H1 (cell line): ENCODE measurements at regions not wholly inside any gene's neighbourhood (a gene's known extent, or its start where the extent isn't known, plus 50 kb on each side); places are given as distances from the start of the nearest gene placed in this dataset.

Experiments used
- CTCF ChIA-PET: fragments of 300-600 bp; sonication (Branson Sonifier 250); formaldehyde crosslinking; loops from one replicate; lab custom pipeline; 2021; ENCODE audit not compliant: partially characterized antibody; lab: Charles Lee
- POLR2A ChIA-PET: fragments of 300-600 bp; sonication (Branson Sonifier 250); formaldehyde crosslinking; loops from one replicate; lab custom pipeline; 2021; ENCODE audit warnings: inconsistent platforms; ENCODE audit not compliant: partially characterized antibody; lab: Charles Lee
- DNase-seq, 2 experiments: peaks; one replicate each; pipeline versions ENCODE4 v3.0.0 to v3.0.0-alpha.2; 2010 to 2022; ENCODE audit warnings: low spot score in 2 of 2, low read depth in 1 of 2, mixed read lengths in 1 of 2
- FAIRE-seq: peaks from 2 replicates; lab custom pipeline; 2011; peaks lifted over from hg19 to GRCh38; lab: Jason Lieb, UNC
- H2AFZ ChIP-seq: 2 replicates; pipeline ENCODE4 v1.8.1; 2012; ENCODE audit warnings: low read length, inconsistent platforms
- H2AK5ac ChIP-seq: 2 replicates; pipeline ENCODE4 v1.6.1; 2013; ENCODE audit warnings: low read depth, low read length
- H2BK120ac ChIP-seq: replicated peaks from 2 replicates; pipeline ENCODE3; 2013; ENCODE audit warnings: low read depth, low read length, inconsistent platforms
- H2BK12ac ChIP-seq: 2 replicates; pipeline ENCODE4 v1.6.1; 2013; ENCODE audit warnings: low read depth, low read length
- H2BK15ac ChIP-seq: 2 replicates; pipeline ENCODE4 v1.6.1; 2013; ENCODE audit warnings: low read length
- H2BK20ac ChIP-seq: 2 replicates; pipeline ENCODE4 v1.6.1; 2013; ENCODE audit warnings: low read length
- H2BK5ac ChIP-seq: 2 replicates; pipeline ENCODE4 v1.6.1; 2013; ENCODE audit warnings: low read depth, low read length
- H3K14ac ChIP-seq: 2 replicates; pipeline ENCODE4 v1.6.1; 2013; ENCODE audit warnings: inconsistent platforms; ENCODE audit not compliant: insufficient read length
- H3K18ac ChIP-seq: 2 replicates; pipeline ENCODE4 v1.6.1; 2013; ENCODE audit warnings: low read length; ENCODE audit errors: extremely low read depth
- H3K23ac ChIP-seq: 2 replicates; pipeline ENCODE4 v1.6.1; 2013; ENCODE audit warnings: inconsistent platforms; ENCODE audit not compliant: insufficient read length
- H3K23me2 ChIP-seq: 2 replicates; pipeline ENCODE4 v1.6.1; 2013; ENCODE audit warnings: low read depth, low read length
- H3K27ac ChIP-seq: 2 replicates; pipeline ENCODE4 v1.6.1; 2011; ENCODE audit warnings: low read depth, low read length, inconsistent platforms
- H3K27me3 ChIP-seq, 4 experiments: replicated peaks in 1 of 4; 1 replicate in 1 of 4; 2 replicates in 3 of 4; pipeline versions ENCODE4 v1.6.1 to v1.8.1; 2011 to 2013; ENCODE audit warnings: low read length in 3 of 4, mild to moderate bottlenecking in 3 of 4, inconsistent platforms in 2 of 4, mixed read lengths in 2 of 4, moderate library complexity in 1 of 4; ENCODE audit not compliant: control insufficient read depth in 3 of 4, insufficient read depth in 3 of 4; ENCODE audit errors: extremely low read depth in 1 of 4
- H3K36me3 ChIP-seq, 4 experiments: 2 replicates each; pipeline versions ENCODE4 v1.6.1 to v1.8.1; 2011 to 2013; ENCODE audit warnings: mild to moderate bottlenecking in 4 of 4, low read length in 3 of 4, moderate library complexity in 2 of 4, control low read depth in 1 of 4, inconsistent platforms in 1 of 4; ENCODE audit not compliant: insufficient read depth in 4 of 4, control insufficient read depth in 2 of 4
- H3K4ac ChIP-seq: replicated peaks from 2 replicates; pipeline ENCODE3; 2013; ENCODE audit warnings: low read length, low read depth, mixed read lengths, inconsistent platforms; ENCODE audit not compliant: insufficient read length
- H3K4me1 ChIP-seq, 4 experiments: replicated peaks in 1 of 4; 1 replicate in 1 of 4; 2 replicates in 3 of 4; pipeline versions ENCODE4 v1.6.1 to v1.8.1; 2011 to 2013; ENCODE audit warnings: low read length in 3 of 4, inconsistent platforms in 2 of 4, mixed read lengths in 1 of 4; ENCODE audit not compliant: insufficient read depth in 4 of 4, control insufficient read depth in 3 of 4
- H3K4me2 ChIP-seq, 2 experiments: 2 replicates each; pipeline versions ENCODE4 v1.6.1 to v1.8.1; 2011 to 2013; ENCODE audit warnings: low read depth in 2 of 2, low read length in 2 of 2, control low read depth in 1 of 2, inconsistent platforms in 1 of 2, mild to moderate bottlenecking in 1 of 2; ENCODE audit not compliant: insufficient read depth in 1 of 2
- H3K4me3 ChIP-seq, 4 experiments: fragments of 200-600, 300-600 bp in 1 of 4; sonication (generic), shearing (Covaris generic), sonication (Bioruptor Twin) in 1 of 4; 2 replicates each; pipeline versions ENCODE4 v1.5.1 to v1.8.1; 2011 to 2016; ENCODE audit warnings: low read length in 4 of 4, low read depth in 3 of 4, control low read depth in 2 of 4, inconsistent platforms in 2 of 4, mild to moderate bottlenecking in 2 of 4, mixed read lengths in 1 of 4, moderate library complexity in 1 of 4; ENCODE audit not compliant: insufficient read depth in 2 of 4; ENCODE audit errors: extremely low read depth in 1 of 4
- H3K56ac ChIP-seq: replicated peaks from 2 replicates; pipeline ENCODE3; 2013; ENCODE audit warnings: low read depth, mild to moderate bottlenecking, mixed read lengths, low read length, inconsistent platforms; ENCODE audit not compliant: insufficient read length
- H3K79me1 ChIP-seq: 2 replicates; pipeline ENCODE4 v1.6.1; 2013; ENCODE audit warnings: low read depth, low read length, control low read depth
- H3K79me2 ChIP-seq, 2 experiments: 2 replicates each; pipeline versions ENCODE4 v1.6.1 to v1.8.1; 2012 to 2013; ENCODE audit warnings: low read length in 2 of 2, mild to moderate bottlenecking in 2 of 2, inconsistent platforms in 1 of 2; ENCODE audit not compliant: insufficient read depth in 2 of 2, control insufficient read depth in 1 of 2
- H3K9ac ChIP-seq, 4 experiments: replicated peaks in 1 of 4; 1 replicate in 1 of 4; 2 replicates in 3 of 4; pipeline versions ENCODE4 v1.6.1 to v1.8.1; 2011 to 2013; ENCODE audit warnings: low read depth in 3 of 4, low read length in 3 of 4, control low read depth in 2 of 4, mild to moderate bottlenecking in 2 of 4, moderate library complexity in 2 of 4, inconsistent platforms in 1 of 4; ENCODE audit errors: extremely low read depth in 1 of 4
- H3K9me3 ChIP-seq, 2 experiments: 2 replicates each; pipeline versions ENCODE4 v1.6.1 to v1.8.1; 2012 to 2013; ENCODE audit warnings: mild to moderate bottlenecking in 2 of 2, moderate library complexity in 2 of 2, control low read depth in 1 of 2, inconsistent platforms in 1 of 2, low read depth in 1 of 2, low read length in 1 of 2, mixed read lengths in 1 of 2; ENCODE audit not compliant: insufficient read depth in 2 of 2
- H4K20me1 ChIP-seq, 2 experiments: replicated peaks in 1 of 2; 2 replicates each; pipeline versions ENCODE3 to v1.8.1; 2011 to 2013; ENCODE audit warnings: inconsistent platforms in 2 of 2, low read length in 2 of 2, mild to moderate bottlenecking in 1 of 2; ENCODE audit not compliant: insufficient read depth in 2 of 2, control insufficient read depth in 1 of 2
- H4K5ac ChIP-seq: 2 replicates; pipeline ENCODE4 v1.6.1; 2013; ENCODE audit warnings: low read length, low read depth, mixed read lengths, inconsistent platforms; ENCODE audit not compliant: insufficient read length
- H4K8ac ChIP-seq: 2 replicates; pipeline ENCODE4 v1.8.0; 2013; ENCODE audit warnings: mild to moderate bottlenecking, moderate library complexity, low read length, inconsistent platforms; ENCODE audit not compliant: insufficient read depth; ENCODE audit errors: extremely low read depth
- H4K91ac ChIP-seq: replicated peaks from 2 replicates; pipeline ENCODE3; 2013; ENCODE audit warnings: low read length, mixed read lengths, inconsistent platforms; ENCODE audit not compliant: insufficient read length
- ATF2 ChIP-seq: IDR thresholded peaks from 2 replicates; pipeline ENCODE4 v1.6.1; 2012; ENCODE audit warnings: low read length, inconsistent platforms
- CBX5 ChIP-seq: fragments of 300-800, 300-1000 bp; sonication (generic); IDR thresholded peaks from 2 replicates; pipeline ENCODE4 v1.7.1; 2016; ENCODE audit warnings: antibody characterized with exemption, low read length, low read depth
- CEBPB ChIP-seq: IDR thresholded peaks from 2 replicates; pipeline ENCODE4 v1.6.1; 2012; ENCODE audit warnings: low read depth, low read length
- CHD1 ChIP-seq: IDR thresholded peaks from 2 replicates; pipeline ENCODE4 v1.6.1; 2012; ENCODE audit warnings: low read depth, low read length, improper control_type of control experiment
- CREB1 ChIP-seq: IDR thresholded peaks from 2 replicates; pipeline ENCODE4 v1.6.1; 2012; ENCODE audit warnings: inconsistent platforms
- JUND ChIP-seq: IDR thresholded peaks from 2 replicates; pipeline ENCODE4 v1.6.1; 2011; ENCODE audit warnings: mild to moderate bottlenecking, improper control_type of control experiment, low read length
- POU5F1 ChIP-seq: IDR thresholded peaks from 2 replicates; pipeline ENCODE4 v1.6.1; 2011; ENCODE audit warnings: low read depth, mild to moderate bottlenecking, low read length, moderate library complexity
- RAD21 ChIP-seq, 2 experiments: IDR thresholded peaks in 1 of 2; conservative IDR thresholded peaks in 1 of 2; 2 replicates each; pipeline ENCODE4 v1.6.1; 2011; ENCODE audit warnings: low read depth in 2 of 2, low read length in 2 of 2, improper control_type of control experiment in 1 of 2, inconsistent platforms in 1 of 2, mild to moderate bottlenecking in 1 of 2, moderate library complexity in 1 of 2
- RXRA ChIP-seq: IDR thresholded peaks from 2 replicates; pipeline ENCODE4 v1.6.1; 2011; ENCODE audit warnings: low read depth, mild to moderate bottlenecking, low read length, moderate library complexity; ENCODE audit not compliant: insufficient read depth
- SIN3A ChIP-seq, 2 experiments: IDR thresholded peaks in 1 of 2; conservative IDR thresholded peaks in 1 of 2; 2 replicates each; pipeline ENCODE4 v1.6.1; 2011 to 2012; ENCODE audit warnings: low read length in 2 of 2, improper control_type of control experiment in 1 of 2, low read depth in 1 of 2, mild to moderate bottlenecking in 1 of 2
- SIX5 ChIP-seq: IDR thresholded peaks from 2 replicates; pipeline ENCODE4 v1.6.1; 2011; ENCODE audit warnings: mild to moderate bottlenecking, low read depth, low read length
- SP4 ChIP-seq: IDR thresholded peaks from 2 replicates; pipeline ENCODE4 v1.6.1; 2012; ENCODE audit warnings: low read length, inconsistent platforms
- SRF ChIP-seq: IDR thresholded peaks from 2 replicates; pipeline ENCODE4 v1.6.1; 2011; ENCODE audit warnings: mild to moderate bottlenecking, low read depth, low read length, moderate library complexity
- ZNF274 ChIP-seq: IDR thresholded peaks from 2 replicates; pipeline ENCODE4 v1.7.0; 2012; ENCODE audit warnings: low read length, borderline replicate concordance; ENCODE audit errors: extremely low read depth
- WGBS, 2 experiments: shearing (Covaris generic) in 1 of 2; methylation state at CpG; one replicate each; pipeline versions ENCODE4 v1.1.6 to v1.1.7; 2013 to 2015; ENCODE audit warnings: low lambda C conversion rate in 2 of 2, mixed read lengths in 2 of 2, inconsistent platforms in 1 of 2, low coverage in 1 of 2, missing lambda C conversion rate in 1 of 2; ENCODE audit not compliant: insufficient replicate concordance in 2 of 2, insufficient coverage in 1 of 2, insufficient read length in 1 of 2; ENCODE audit errors: extremely low coverage in 1 of 2, missing lambda C conversion rate in 1 of 2; 5-methylcytosine and 5-hydroxymethylcytosine counted together

GRCh38 chr10:89940076-89940475, 238.7 kb downstream of the KIF20B start:
- Histone ChIP-seq H4K91ac (no peak overlapping the region), H2BK5ac (no peak overlapping the region), H3K56ac (no peak overlapping the region), H3K4me2 (no peak overlapping the region), H3K23ac (no peak overlapping the region), H3K9ac (no peak overlapping the region), H2BK20ac (no peak overlapping the region), H4K20me1 (no peaks in the 10 kb centered on the region), H3K36me3 (no peaks in the 10 kb centered on the region), H3K9me3 (peaks cover 9 to 10% of the 10 kb centered on the region in 2 experiments; a peak in 3 of 4 replicates), H4K8ac (no peak overlapping the region), H3K79me2 (no peaks in the 10 kb centered on the region), H3K23me2 (no peaks in the 10 kb centered on the region), H3K18ac (no peak overlapping the region), H3K4me3 (no peak overlapping the region), H3K4ac (no peak overlapping the region), H2BK120ac (no peak overlapping the region), H3K27ac (no peak overlapping the region), H3K4me1 (no peaks in the 10 kb centered on the region), H3K79me1 (no peaks in the 10 kb centered on the region), H3K14ac (no peak overlapping the region), H2AK5ac (no peak overlapping the region), H3K27me3 (no peaks in the 10 kb centered on the region; a peak in 1 of 7 replicates), H2AFZ (no peak overlapping the region), H4K5ac (no peak overlapping the region), H2BK15ac (no peak overlapping the region), H2BK12ac (no peak overlapping the region)
- ChIA-PET CTCF (no interaction called here), POLR2A (no interaction called here)
- 93% methylated on average over 1 of the region's 1 CpG; no CpG with 5 or more reads in 1 of the 2 experiments for WGBS, 2 experiments
- DNase-seq (no peak), FAIRE-seq (no peak)
- no peak for TF ChIP-seq POU5F1
- no peak for TF ChIP-seq CEBPB
- TF ChIP-seq JUND = no peak
- no peak for TF ChIP-seq SP4
- TF ChIP-seq RAD21 (IDR thresholded peaks at IDR 0.05 in 1 of 2, conservative IDR thresholded peaks at IDR 0.05 in 1 of 2; ENCODE audit: low read depth in 2 of 2, low read length in 2 of 2) = no peak
- TF ChIP-seq CBX5 = no peak
- TF ChIP-seq RXRA = no peak
- no peak for TF ChIP-seq CHD1
- no peak for TF ChIP-seq SIX5
- TF ChIP-seq CREB1 = no peak
- no peak for TF ChIP-seq SIN3A (conservative IDR thresholded peaks at IDR 0.05 in 1 of 2, IDR thresholded peaks at IDR 0.05 in 1 of 2; ENCODE audit: low read depth in 1 of 2, low read length in 2 of 2)
- TF ChIP-seq SRF = no peak
- TF ChIP-seq ZNF274 = no peak
- TF ChIP-seq ATF2 = no peak
